ENCODE measurements at regions not wholly inside any gene's neighbourhood (a gene's known extent, or its start where the extent isn't known, plus 50 kb on each side); places are given as distances from the start of the nearest gene placed in this dataset.

- TF ChIP-seq, protein P1, sequence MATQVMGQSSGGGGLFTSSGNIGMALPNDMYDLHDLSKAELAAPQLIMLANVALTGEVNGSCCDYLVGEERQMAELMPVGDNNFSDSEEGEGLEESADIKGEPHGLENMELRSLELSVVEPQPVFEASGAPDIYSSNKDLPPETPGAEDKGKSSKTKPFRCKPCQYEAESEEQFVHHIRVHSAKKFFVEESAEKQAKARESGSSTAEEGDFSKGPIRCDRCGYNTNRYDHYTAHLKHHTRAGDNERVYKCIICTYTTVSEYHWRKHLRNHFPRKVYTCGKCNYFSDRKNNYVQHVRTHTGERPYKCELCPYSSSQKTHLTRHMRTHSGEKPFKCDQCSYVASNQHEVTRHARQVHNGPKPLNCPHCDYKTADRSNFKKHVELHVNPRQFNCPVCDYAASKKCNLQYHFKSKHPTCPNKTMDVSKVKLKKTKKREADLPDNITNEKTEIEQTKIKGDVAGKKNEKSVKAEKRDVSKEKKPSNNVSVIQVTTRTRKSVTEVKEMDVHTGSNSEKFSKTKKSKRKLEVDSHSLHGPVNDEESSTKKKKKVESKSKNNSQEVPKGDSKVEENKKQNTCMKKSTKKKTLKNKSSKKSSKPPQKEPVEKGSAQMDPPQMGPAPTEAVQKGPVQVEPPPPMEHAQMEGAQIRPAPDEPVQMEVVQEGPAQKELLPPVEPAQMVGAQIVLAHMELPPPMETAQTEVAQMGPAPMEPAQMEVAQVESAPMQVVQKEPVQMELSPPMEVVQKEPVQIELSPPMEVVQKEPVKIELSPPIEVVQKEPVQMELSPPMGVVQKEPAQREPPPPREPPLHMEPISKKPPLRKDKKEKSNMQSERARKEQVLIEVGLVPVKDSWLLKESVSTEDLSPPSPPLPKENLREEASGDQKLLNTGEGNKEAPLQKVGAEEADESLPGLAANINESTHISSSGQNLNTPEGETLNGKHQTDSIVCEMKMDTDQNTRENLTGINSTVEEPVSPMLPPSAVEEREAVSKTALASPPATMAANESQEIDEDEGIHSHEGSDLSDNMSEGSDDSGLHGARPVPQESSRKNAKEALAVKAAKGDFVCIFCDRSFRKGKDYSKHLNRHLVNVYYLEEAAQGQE (IDR thresholded peaks at IDR 0.05; ENCODE audit: insufficient read depth in 1 of 2, low read depth in 2 of 2, low read length in 2 of 2) = no peak
- no peak for TF ChIP-seq SIN3A (IDR thresholded peaks at IDR 0.05; ENCODE audit: borderline replicate concordance, insufficient read depth, low read length)
- TF ChIP-seq TAF1 (IDR thresholded peaks at IDR 0.05; ENCODE audit: borderline replicate concordance, insufficient read depth, low read length) = no peak
Observed at GRCh38 chr2:120871881-120872620, 136.4 kb downstream of the GLI2 start.
